Mesendoderm (in vitro differentiated cells): ENCODE measurements at regions not wholly inside any gene's neighbourhood (a gene's known extent, or its start where the extent isn't known, plus 50 kb on each side); places are given as distances from the start of the nearest gene placed in this dataset.
"Not testable (repeated sequence)": the region's sequence is repeated elsewhere in the genome, so short reads cannot be mapped to it uniquely, and the experiment has no call there.

Experiments used
- DNase-seq: peaks from one replicate; pipeline ENCODE4 v3.0.0; 2013
- H2AK5ac ChIP-seq: 2 replicates; pipeline ENCODE4 v1.6.1; 2013; ENCODE audit warnings: low read length, inconsistent platforms
- H2BK120ac ChIP-seq: 2 replicates; pipeline ENCODE4 v1.6.1; 2013; ENCODE audit warnings: low read depth, mild to moderate bottlenecking, low read length, moderate library complexity, mixed read lengths
- H2BK15ac ChIP-seq: replicated peaks from 2 replicates; pipeline ENCODE4 v1.6.1; 2013; ENCODE audit warnings: low read depth, mild to moderate bottlenecking, moderate library complexity
- H2BK5ac ChIP-seq: 2 replicates; pipeline ENCODE4 v1.6.1; 2013; ENCODE audit warnings: low read length, inconsistent platforms
- H3K18ac ChIP-seq: 2 replicates; pipeline ENCODE4 v1.6.1; 2013; ENCODE audit warnings: mild to moderate bottlenecking, low read length, mixed read lengths
- H3K23ac ChIP-seq: one replicate; pipeline ENCODE4 v1.6.1; 2013; ENCODE audit warnings: low read length
- H3K27ac ChIP-seq: 2 replicates; pipeline ENCODE4 v1.5.1; 2013; ENCODE audit warnings: low read depth, mild to moderate bottlenecking, inconsistent platforms, low read length, moderate library complexity
- H3K27me3 ChIP-seq: 2 replicates; pipeline ENCODE4 v1.6.1; 2013; ENCODE audit warnings: low read length, control low read depth, mild to moderate bottlenecking, inconsistent platforms; ENCODE audit not compliant: insufficient read depth, poor library complexity
- H3K36me3 ChIP-seq: 2 replicates; pipeline ENCODE4 v1.6.1; 2013; ENCODE audit warnings: low read length, inconsistent platforms; ENCODE audit not compliant: control insufficient read depth, insufficient read depth
- H3K4ac ChIP-seq: one replicate; pipeline ENCODE4 v1.6.1; 2013; ENCODE audit warnings: low read depth, mild to moderate bottlenecking, low read length, moderate library complexity
- H3K4me1 ChIP-seq: 2 replicates; pipeline ENCODE4 v1.6.1; 2013; ENCODE audit warnings: low read depth, low read length, inconsistent platforms; ENCODE audit not compliant: control insufficient read depth
- H3K4me2 ChIP-seq: 2 replicates; pipeline ENCODE4 v1.6.1; 2013; ENCODE audit warnings: low read length
- H3K4me3 ChIP-seq: 2 replicates; pipeline ENCODE4 v1.5.1; 2013; ENCODE audit warnings: mild to moderate bottlenecking, low read length
- H3K56ac ChIP-seq: one replicate; pipeline ENCODE4 v1.6.1; 2013; ENCODE audit warnings: low read length
- H3K79me1 ChIP-seq: 2 replicates; pipeline ENCODE4 v1.6.1; 2013; ENCODE audit warnings: low read length, inconsistent platforms
- H3K79me2 ChIP-seq: 2 replicates; pipeline ENCODE4 v1.6.1; 2013; ENCODE audit warnings: mild to moderate bottlenecking, low read length; ENCODE audit not compliant: control insufficient read depth, insufficient read depth
- H3K9ac ChIP-seq: 2 replicates; pipeline ENCODE4 v1.6.1; 2013; ENCODE audit warnings: low read length, inconsistent platforms
- H4K5ac ChIP-seq: one replicate; pipeline ENCODE4 v1.6.1; 2013; ENCODE audit warnings: low read length
- H4K8ac ChIP-seq: one replicate; pipeline ENCODE4 v1.6.1; 2013; ENCODE audit warnings: low read depth, mild to moderate bottlenecking, control low read depth, low read length, moderate library complexity
- WGBS: extraction: QIAGEN DNeasy Blood & Tissue Kit; methylation state at CpG from one replicate; pipeline ENCODE4 v1.1.7; 2013; ENCODE audit warnings: low lambda C conversion rate, missing lambda C conversion rate; ENCODE audit not compliant: insufficient coverage; ENCODE audit errors: extremely low coverage; 5-methylcytosine and 5-hydroxymethylcytosine counted together

GRCh38 chr7:159335181-159335926 is 190.7 kb upstream of the VIPR2 start:
- not testable (repeated sequence) for H3K9ac ChIP-seq, H4K5ac ChIP-seq, H2BK15ac ChIP-seq, H2BK120ac ChIP-seq, H3K27me3 ChIP-seq, H2AK5ac ChIP-seq, H3K4ac ChIP-seq, H3K23ac ChIP-seq, H3K79me2 ChIP-seq, H2BK5ac ChIP-seq, H3K4me3 ChIP-seq, H3K18ac ChIP-seq, H3K4me2 ChIP-seq, H3K27ac ChIP-seq, H3K4me1 ChIP-seq, H4K8ac ChIP-seq, H3K79me1 ChIP-seq, H3K56ac ChIP-seq, H3K36me3 ChIP-seq
- DNase-seq: peak; percentile 6
- WGBS: no CpG with 5 or more reads among the region's 39 CpGs

- H3K4me1 ChIP-seq, H3K23ac ChIP-seq, H3K9ac ChIP-seq, H4K8ac ChIP-seq, H3K4ac ChIP-seq, H3K4me2 ChIP-seq, H3K56ac ChIP-seq, H2AK5ac ChIP-seq, H3K79me1 ChIP-seq, H3K36me3 ChIP-seq, H2BK15ac ChIP-seq, H3K27me3 ChIP-seq, H2BK5ac ChIP-seq, H3K4me3 ChIP-seq, H3K79me2 ChIP-seq, H4K5ac ChIP-seq, H2BK120ac ChIP-seq, H3K18ac ChIP-seq, H3K27ac ChIP-seq, DNase-seq: not testable (repeated sequence)
- no CpG with 5 or more reads among the region's 1 CpG for WGBS
Observed at GRCh38 chr7:159332854-159333479, 188.3 kb upstream of the VIPR2 start.

GRCh38 chr7:159331462-159331861 is 186.8 kb upstream of the VIPR2 start:
- Histone ChIP-seq H3K36me3 (no peaks in the 10 kb centered on the region), H3K9ac (no peak overlapping the region), H3K27me3 (no peaks in the 10 kb centered on the region), H4K5ac (no peak overlapping the region), H3K4me1 (no peaks in the 10 kb centered on the region), H3K18ac (no peak overlapping the region), H4K8ac (no peak overlapping the region), H2BK120ac (no peak overlapping the region), H3K4ac (no peak overlapping the region), H3K4me2 (no peak overlapping the region), H3K4me3 (no peak overlapping the region), H3K79me2 (no peaks in the 10 kb centered on the region), H2BK5ac (no peak overlapping the region), H3K23ac (no peak overlapping the region), H3K79me1 (no peaks in the 10 kb centered on the region), H2BK15ac (no peak overlapping the region), H3K27ac (no peak overlapping the region), H3K56ac (no peak overlapping the region), H2AK5ac (no peak overlapping the region)
- DNase-seq: no peak
- no CpG with 5 or more reads among the region's 2 CpGs for WGBS

GRCh38 chr7:159329818-159330378 is 185.2 kb upstream of the VIPR2 start:
- H3K56ac ChIP-seq: no peak overlapping the region
- DNase-seq: no peak
- no peaks in the 10 kb centered on the region for H3K4me1 ChIP-seq
- no peaks in the 10 kb centered on the region for H3K27me3 ChIP-seq
- H3K4me2 ChIP-seq: no peak overlapping the region
- H3K79me2 ChIP-seq: no peaks in the 10 kb centered on the region
- no peaks in the 10 kb centered on the region for H3K79me1 ChIP-seq
- H2AK5ac ChIP-seq: no peak overlapping the region
- H2BK15ac ChIP-seq: no peak overlapping the region
- no peak overlapping the region for H3K27ac ChIP-seq
- H3K9ac ChIP-seq: no peak overlapping the region
- H3K4ac ChIP-seq: no peak overlapping the region
- no peaks in the 10 kb centered on the region for H3K36me3 ChIP-seq
- no peak overlapping the region for H3K4me3 ChIP-seq
- H3K18ac ChIP-seq: no peak overlapping the region
- H4K5ac ChIP-seq: no peak overlapping the region
- H3K23ac ChIP-seq: no peak overlapping the region
- no peak overlapping the region for H4K8ac ChIP-seq
- H2BK120ac ChIP-seq: no peak overlapping the region
- no peak overlapping the region for H2BK5ac ChIP-seq

GRCh38 chr7:159328096-159328495 is 183.4 kb upstream of the VIPR2 start:
- Histone ChIP-seq H3K4me2 (no peak overlapping the region), H3K79me1 (no peaks in the 10 kb centered on the region), H4K8ac (no peak overlapping the region), H2BK5ac (no peak overlapping the region), H3K36me3 (no peaks in the 10 kb centered on the region), H3K56ac (no peak overlapping the region), H3K79me2 (no peaks in the 10 kb centered on the region), H2BK15ac (no peak overlapping the region), H4K5ac (no peak overlapping the region), H3K4me1 (no peaks in the 10 kb centered on the region), H2BK120ac (no peak overlapping the region), H3K9ac (no peak overlapping the region), H3K4ac (no peak overlapping the region), H3K27ac (no peak overlapping the region), H3K18ac (no peak overlapping the region), H3K23ac (no peak overlapping the region), H2AK5ac (no peak overlapping the region), H3K4me3 (no peak overlapping the region), H3K27me3 (no peaks in the 10 kb centered on the region)
- no peak for DNase-seq

- Histone ChIP-seq H3K4me3 (no peak overlapping the region), H2AK5ac (no peak overlapping the region), H3K79me1 (no peaks in the 10 kb centered on the region), H3K36me3 (no peaks in the 10 kb centered on the region), H3K56ac (no peak overlapping the region), H2BK15ac (no peak overlapping the region), H4K5ac (no peak overlapping the region), H2BK5ac (no peak overlapping the region), H4K8ac (no peak overlapping the region), H3K4me1 (no peaks in the 10 kb centered on the region), H2BK120ac (no peak overlapping the region), H3K4ac (no peak overlapping the region), H3K27me3 (no peaks in the 10 kb centered on the region), H3K23ac (no peak overlapping the region), H3K27ac (no peak overlapping the region), H3K18ac (no peak overlapping the region), H3K9ac (no peak overlapping the region), H3K4me2 (no peak overlapping the region), H3K79me2 (no peaks in the 10 kb centered on the region)
- WGBS: no CpG with 5 or more reads among the region's 4 CpGs
- DNase-seq: no peak
Observed at GRCh38 chr7:159323359-159323758, 178.7 kb upstream of the VIPR2 start.
